ENCODE measurements at regions not wholly inside any gene's neighbourhood (a gene's known extent, or its start where the extent isn't known, plus 50 kb on each side); places are given as distances from the start of the nearest gene placed in this dataset.

DNA sequence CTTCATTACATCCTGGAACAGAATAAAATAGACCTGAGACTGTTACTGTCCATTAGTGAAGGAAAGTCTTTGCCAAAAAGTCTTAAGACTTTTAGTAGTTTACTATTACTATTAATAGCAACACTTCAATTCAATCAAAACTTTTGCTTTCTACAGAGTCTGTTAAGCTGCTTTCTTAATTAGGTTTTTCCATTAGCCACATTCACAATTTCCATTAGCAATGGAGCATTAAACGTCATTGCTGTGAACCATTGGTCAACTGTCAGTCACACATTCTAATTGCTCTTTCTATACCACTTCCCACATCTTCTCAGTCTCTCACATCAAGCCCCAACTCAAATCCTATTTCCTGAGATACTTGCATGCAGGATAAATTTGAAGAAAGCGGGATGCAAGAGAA is 736.6 kb upstream of the SORCS1 start:
- TF ChIP-seq, protein P1, sequence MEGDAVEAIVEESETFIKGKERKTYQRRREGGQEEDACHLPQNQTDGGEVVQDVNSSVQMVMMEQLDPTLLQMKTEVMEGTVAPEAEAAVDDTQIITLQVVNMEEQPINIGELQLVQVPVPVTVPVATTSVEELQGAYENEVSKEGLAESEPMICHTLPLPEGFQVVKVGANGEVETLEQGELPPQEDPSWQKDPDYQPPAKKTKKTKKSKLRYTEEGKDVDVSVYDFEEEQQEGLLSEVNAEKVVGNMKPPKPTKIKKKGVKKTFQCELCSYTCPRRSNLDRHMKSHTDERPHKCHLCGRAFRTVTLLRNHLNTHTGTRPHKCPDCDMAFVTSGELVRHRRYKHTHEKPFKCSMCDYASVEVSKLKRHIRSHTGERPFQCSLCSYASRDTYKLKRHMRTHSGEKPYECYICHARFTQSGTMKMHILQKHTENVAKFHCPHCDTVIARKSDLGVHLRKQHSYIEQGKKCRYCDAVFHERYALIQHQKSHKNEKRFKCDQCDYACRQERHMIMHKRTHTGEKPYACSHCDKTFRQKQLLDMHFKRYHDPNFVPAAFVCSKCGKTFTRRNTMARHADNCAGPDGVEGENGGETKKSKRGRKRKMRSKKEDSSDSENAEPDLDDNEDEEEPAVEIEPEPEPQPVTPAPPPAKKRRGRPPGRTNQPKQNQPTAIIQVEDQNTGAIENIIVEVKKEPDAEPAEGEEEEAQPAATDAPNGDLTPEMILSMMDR (IDR thresholded peaks at IDR 0.05; ENCODE audit: borderline replicate concordance, insufficient read depth, low read depth, low read length) = no peak

DNA sequence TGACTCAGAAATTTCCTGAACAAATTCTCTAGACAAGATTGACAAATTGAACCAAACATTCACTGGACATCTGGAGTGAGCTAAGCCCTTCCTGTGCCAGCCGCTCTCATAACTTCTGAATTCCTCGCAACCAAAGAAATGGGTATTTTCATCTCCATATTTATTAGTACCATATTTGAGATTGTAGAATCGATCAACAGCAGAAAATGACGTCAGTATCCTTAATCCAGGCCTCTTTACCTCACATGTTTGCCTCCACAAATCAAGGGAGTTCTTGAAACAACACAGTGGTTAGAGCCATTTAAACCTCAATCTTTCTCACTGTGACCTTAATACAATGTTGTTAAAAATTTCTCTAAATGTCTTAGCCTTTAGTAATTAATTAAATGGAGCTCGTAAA is 735.6 kb upstream of the SORCS1 start:
- TF ChIP-seq, protein P1 (IDR thresholded peaks at IDR 0.05; ENCODE audit: borderline replicate concordance, insufficient read depth, low read depth, low read length) = no peak
- no peak overlapping the region for H3K4me3 ChIP-seq (ENCODE audit: low read depth, low read length)

More for the DNA sequence above, 736.6 kb upstream of the SORCS1 start:
- no peak overlapping the region for H3K4me3 ChIP-seq (ENCODE audit: low read depth, low read length)

DNA sequence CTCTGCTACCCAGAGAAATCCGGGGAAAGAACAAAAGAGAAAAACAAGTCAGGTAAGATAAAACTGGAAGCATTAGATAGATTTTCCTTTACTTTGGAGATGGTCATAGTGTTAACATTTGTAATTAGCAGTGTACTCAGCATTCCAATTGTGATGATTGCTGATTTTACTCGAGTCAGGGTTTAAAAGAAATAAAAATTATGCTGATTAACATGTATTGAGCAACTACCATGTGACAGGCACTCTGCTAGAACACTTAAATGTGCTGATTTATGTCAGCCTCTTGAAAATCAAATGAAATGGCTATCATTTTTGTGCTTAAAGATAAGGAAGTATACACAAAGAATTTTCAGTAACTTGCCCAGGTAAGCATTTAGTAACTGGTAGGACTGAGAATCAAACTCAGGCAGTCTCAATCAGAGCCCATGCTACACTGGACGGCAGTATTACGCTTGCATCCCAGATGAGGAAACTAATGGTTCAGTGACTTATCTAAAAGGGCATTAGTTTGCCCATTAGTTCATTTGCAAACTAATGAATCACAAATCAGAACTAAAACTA is 735.1 kb upstream of the SORCS1 start:
- no peak overlapping the region for H3K4me3 ChIP-seq (ENCODE audit: low read depth, low read length)
- TF ChIP-seq, protein P1 (IDR thresholded peaks at IDR 0.05; ENCODE audit: borderline replicate concordance, insufficient read depth, low read depth, low read length) = no peak

DNA sequence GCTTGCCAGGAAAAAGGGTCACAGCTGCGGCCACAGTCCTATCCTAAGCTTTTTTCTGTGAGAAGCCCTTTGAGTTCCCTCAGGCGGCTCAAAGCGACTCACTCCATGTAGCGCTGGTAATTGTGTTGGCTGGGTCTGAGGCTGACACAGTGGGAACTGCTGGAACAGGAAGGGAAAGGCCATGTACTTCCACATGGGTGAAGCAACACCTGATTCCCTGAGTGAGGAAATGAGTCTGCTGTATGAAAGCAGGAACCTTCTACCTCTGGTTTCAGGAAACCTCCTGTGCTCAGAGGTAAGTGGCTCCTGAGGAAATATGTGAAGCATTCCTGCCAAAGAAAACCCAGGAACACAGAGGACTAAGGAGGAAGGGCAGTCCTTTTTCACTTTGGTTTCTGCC is 734.6 kb upstream of the SORCS1 start:
- H3K4me3 ChIP-seq (ENCODE audit: low read depth, low read length) = no peak overlapping the region
- TF ChIP-seq, protein P1 (IDR thresholded peaks at IDR 0.05; ENCODE audit: borderline replicate concordance, insufficient read depth, low read depth, low read length) = no peak

DNA sequence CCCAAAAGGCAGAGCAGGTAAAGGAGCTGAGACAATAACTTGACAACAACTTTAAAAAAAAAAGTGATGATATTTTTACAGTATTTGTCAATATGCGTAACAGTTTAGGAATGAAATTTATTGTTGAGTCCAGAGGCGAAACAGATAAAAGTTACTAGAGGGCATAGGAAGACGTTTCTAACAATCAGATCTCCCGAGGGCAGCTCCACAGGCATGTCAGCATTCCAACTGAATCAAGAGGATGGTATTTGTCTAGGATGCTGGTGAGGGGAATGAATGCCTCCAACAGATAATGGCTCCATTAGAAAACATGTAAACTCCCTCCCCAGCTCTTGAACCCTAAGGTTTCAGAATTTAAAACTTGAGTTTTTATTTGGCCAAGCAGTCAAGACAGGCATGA is 733.9 kb upstream of the SORCS1 start:
- no peak overlapping the region for H3K4me3 ChIP-seq (ENCODE audit: low read depth, low read length)
- TF ChIP-seq, protein P1 (IDR thresholded peaks at IDR 0.05; ENCODE audit: borderline replicate concordance, insufficient read depth, low read depth, low read length) = no peak

DNA sequence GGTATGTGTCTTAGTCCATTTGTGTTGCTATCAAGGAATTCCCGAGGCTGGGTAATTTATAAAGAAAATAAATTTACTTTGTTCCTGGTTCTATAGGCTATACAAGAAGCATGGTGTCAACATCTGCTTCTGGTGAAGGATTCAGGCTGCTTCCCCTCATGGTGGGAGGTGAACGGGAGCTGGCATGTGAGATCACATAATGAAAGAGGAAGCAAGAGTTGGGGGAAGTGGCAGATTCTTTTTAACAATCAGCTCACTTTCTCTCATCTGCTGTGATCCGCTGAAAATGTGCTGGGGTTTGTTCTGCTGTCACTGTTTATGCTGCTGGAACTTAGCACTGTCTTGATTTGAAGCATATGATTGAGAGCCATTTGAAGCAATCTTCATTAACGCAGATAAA is 730.0 kb upstream of the SORCS1 start:
- H3K4me3 ChIP-seq (ENCODE audit: low read depth, low read length) = no peak overlapping the region
- TF ChIP-seq, protein P1 (IDR thresholded peaks at IDR 0.05; ENCODE audit: borderline replicate concordance, insufficient read depth, low read depth, low read length) = no peak

DNA sequence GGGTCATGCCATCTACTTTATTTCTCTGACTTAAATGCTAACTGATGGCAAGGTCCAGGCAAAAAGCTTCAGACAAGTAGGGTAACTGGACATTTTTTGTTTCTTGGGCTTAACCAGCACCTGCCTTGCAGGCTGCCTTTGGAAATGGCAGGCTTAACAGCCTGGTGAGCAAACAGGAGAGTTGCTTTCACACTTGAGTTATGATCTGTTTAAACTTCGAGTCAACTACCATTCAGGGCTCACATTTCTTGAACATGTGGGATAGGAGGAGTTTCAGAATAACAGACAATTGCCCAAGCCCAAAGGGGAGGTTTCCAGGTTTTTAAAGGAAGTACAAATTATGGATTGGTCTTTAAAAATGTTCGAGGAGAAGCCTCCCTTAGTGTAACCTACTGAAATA is 724.6 kb upstream of the SORCS1 start:
- TF ChIP-seq, protein P1 (IDR thresholded peaks at IDR 0.05; ENCODE audit: borderline replicate concordance, insufficient read depth, low read depth, low read length) = no peak

More for the DNA sequence above, 724.6 kb upstream of the SORCS1 start:
- no peak overlapping the region for H3K4me3 ChIP-seq (ENCODE audit: low read depth, low read length)
